GM12872 (cell line): ENCODE measurements at regions not wholly inside any gene's neighbourhood (a gene's known extent, or its start where the extent isn't known, plus 50 kb on each side); places are given as distances from the start of the nearest gene placed in this dataset.

Experiments
- TF ChIP-seq, protein P1 (sequence below): IDR thresholded peaks from 3 replicates; pipeline ENCODE4 v1.5.1; 2011; ENCODE audit warnings: low read depth, mild to moderate bottlenecking, low read length, moderate library complexity; ENCODE audit not compliant: insufficient read depth

DNA sequence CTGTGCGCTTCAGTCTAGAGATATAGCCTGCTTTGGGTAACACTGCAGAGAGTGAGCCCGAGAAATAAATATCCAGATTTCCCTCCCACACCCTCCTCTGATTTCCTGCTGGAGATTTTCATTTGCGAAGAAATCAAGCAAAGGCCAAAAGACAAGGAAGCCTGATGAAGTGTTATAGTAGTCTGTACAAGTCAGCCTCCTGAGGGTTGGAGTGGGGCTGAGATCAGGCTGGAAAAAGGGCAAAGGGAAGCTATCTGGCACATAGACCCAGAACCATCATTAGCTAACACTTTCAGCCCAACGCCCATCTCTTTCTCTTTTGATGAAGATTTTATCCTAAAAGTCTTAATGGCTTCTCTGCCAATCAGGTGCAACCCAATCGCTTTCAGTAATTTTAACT lies 154.6 kb upstream of the SLC44A1 start:
- TF ChIP-seq, protein P1, sequence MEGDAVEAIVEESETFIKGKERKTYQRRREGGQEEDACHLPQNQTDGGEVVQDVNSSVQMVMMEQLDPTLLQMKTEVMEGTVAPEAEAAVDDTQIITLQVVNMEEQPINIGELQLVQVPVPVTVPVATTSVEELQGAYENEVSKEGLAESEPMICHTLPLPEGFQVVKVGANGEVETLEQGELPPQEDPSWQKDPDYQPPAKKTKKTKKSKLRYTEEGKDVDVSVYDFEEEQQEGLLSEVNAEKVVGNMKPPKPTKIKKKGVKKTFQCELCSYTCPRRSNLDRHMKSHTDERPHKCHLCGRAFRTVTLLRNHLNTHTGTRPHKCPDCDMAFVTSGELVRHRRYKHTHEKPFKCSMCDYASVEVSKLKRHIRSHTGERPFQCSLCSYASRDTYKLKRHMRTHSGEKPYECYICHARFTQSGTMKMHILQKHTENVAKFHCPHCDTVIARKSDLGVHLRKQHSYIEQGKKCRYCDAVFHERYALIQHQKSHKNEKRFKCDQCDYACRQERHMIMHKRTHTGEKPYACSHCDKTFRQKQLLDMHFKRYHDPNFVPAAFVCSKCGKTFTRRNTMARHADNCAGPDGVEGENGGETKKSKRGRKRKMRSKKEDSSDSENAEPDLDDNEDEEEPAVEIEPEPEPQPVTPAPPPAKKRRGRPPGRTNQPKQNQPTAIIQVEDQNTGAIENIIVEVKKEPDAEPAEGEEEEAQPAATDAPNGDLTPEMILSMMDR, result no peak

- TF ChIP-seq, protein P1, result no peak
Measured at GRCh38 chr9:105091004-105091640, 153.3 kb upstream of the SLC44A1 start.

GRCh38 chr9:105093685-105094084 lies 150.8 kb upstream of the SLC44A1 start:
- TF ChIP-seq, protein P1, result no peak

- TF ChIP-seq, protein P1, result no peak
Measured at GRCh38 chr9:105098370-105098769, 146.1 kb upstream of the SLC44A1 start.

DNA sequence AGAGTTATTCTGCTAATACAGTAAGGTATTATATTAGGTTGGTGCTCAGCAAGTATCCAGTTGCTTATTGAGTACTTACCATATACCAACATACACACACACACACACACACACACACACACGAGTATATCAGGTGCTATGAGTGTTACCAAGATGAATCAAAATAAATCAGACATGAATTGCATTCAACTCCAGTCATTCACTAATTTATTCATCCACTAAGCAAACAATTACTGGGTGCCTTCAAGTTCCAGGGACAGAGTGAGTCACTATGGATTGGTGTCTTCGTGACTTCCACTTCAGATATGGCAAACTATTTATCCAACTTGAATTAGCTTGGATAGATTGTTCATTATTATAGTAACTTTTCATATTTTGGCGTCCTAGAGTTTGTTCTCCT lies 140.7 kb upstream of the SLC44A1 start:
- TF ChIP-seq, protein P1, result no peak

GRCh38 chr9:105114318-105114717 lies 130.1 kb upstream of the SLC44A1 start:
- TF ChIP-seq, protein P1, result no peak

- TF ChIP-seq, protein P1, result no peak
Measured at GRCh38 chr9:105114964-105115728, 129.3 kb upstream of the SLC44A1 start.
